ENCODE measurements at regions not wholly inside any gene's neighbourhood (a gene's known extent, or its start where the extent isn't known, plus 50 kb on each side); places are given as distances from the start of the nearest gene placed in this dataset.

DNA sequence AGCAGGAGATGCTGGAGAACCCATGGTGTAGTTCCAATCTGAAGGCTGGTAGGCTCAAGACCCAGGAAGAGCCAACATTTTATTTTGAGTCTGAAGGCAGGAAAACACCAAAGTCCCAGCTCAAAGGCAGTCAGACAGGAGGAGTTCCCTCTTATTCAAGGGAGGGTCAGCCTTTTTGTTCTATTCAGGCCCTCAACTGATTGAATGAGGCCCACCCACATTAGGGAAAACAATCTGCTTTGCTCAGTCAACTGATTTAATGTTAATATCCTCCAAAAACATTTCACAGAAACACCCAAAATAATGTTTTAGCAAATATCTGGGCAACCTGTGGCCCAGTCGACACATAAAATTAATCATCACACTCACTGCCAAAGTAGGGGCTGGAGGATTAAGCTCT, 130.8 kb downstream of the LMNTD1 start:
- Histone ChIP-seq H3K4me3 (no peak overlapping the region), H3K27me3 (ENCODE audit: insufficient read depth) (no peaks in the 10 kb centered on the region), H3K79me2 (replicated peaks; ENCODE audit: insufficient read depth) (no peaks in the 10 kb centered on the region), H2AFZ (no peak overlapping the region), H3K27ac (ENCODE audit: low read depth) (no peak overlapping the region), H4K20me1 (replicated peaks; ENCODE audit: insufficient read depth) (no peaks in the 10 kb centered on the region), H3K9me2 (ENCODE audit: insufficient read depth) (no peaks in the 10 kb centered on the region), H3K4me2 (no peak overlapping the region), H3K36me3 (ENCODE audit: insufficient read depth) (no peaks in the 10 kb centered on the region), H3F3A (replicated peaks; ENCODE audit: low read depth) (no peaks in the 10 kb centered on the region), H3K4me1 (ENCODE audit: insufficient read depth) (no peaks in the 10 kb centered on the region)
- H3K4me3 Mint-ChIP-seq: no peak overlapping the region
- ATAC-seq (no peak), DNase-seq (ENCODE audit: low spot score) (no peak)
- H3K4me1 Mint-ChIP-seq: no peaks in the 10 kb centered on the region
- no peaks in the 10 kb centered on the region for H3K9me3 Mint-ChIP-seq
- no peak overlapping the region for H3K27ac Mint-ChIP-seq
- no peaks in the 10 kb centered on the region for H3K36me3 Mint-ChIP-seq (ENCODE audit: low read depth)
- TF ChIP-seq POLR2AphosphoS5 (IDR thresholded peaks at IDR 0.05; ENCODE audit: low read depth) (no peak), ZNF331 (CRISPR knock-in tag; IDR thresholded peaks at IDR 0.05; ENCODE audit: low read depth) (no peak), EZH2phosphoT487 (IDR thresholded peaks at IDR 0.05; ENCODE audit: unreplicated experiment) (no peak), ZNF114 (CRISPR knock-in tag; IDR thresholded peaks at IDR 0.05) (no peak), STAT1 (IDR thresholded peaks at IDR 0.05; ENCODE audit: unreplicated experiment) (no peak), CREB1 (CRISPR knock-in tag; IDR thresholded peaks at IDR 0.05; ENCODE audit: low read depth) (no peak)
- TF ChIP-seq, protein P1, sequence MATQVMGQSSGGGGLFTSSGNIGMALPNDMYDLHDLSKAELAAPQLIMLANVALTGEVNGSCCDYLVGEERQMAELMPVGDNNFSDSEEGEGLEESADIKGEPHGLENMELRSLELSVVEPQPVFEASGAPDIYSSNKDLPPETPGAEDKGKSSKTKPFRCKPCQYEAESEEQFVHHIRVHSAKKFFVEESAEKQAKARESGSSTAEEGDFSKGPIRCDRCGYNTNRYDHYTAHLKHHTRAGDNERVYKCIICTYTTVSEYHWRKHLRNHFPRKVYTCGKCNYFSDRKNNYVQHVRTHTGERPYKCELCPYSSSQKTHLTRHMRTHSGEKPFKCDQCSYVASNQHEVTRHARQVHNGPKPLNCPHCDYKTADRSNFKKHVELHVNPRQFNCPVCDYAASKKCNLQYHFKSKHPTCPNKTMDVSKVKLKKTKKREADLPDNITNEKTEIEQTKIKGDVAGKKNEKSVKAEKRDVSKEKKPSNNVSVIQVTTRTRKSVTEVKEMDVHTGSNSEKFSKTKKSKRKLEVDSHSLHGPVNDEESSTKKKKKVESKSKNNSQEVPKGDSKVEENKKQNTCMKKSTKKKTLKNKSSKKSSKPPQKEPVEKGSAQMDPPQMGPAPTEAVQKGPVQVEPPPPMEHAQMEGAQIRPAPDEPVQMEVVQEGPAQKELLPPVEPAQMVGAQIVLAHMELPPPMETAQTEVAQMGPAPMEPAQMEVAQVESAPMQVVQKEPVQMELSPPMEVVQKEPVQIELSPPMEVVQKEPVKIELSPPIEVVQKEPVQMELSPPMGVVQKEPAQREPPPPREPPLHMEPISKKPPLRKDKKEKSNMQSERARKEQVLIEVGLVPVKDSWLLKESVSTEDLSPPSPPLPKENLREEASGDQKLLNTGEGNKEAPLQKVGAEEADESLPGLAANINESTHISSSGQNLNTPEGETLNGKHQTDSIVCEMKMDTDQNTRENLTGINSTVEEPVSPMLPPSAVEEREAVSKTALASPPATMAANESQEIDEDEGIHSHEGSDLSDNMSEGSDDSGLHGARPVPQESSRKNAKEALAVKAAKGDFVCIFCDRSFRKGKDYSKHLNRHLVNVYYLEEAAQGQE (IDR thresholded peaks at IDR 0.05; ENCODE audit: unreplicated experiment): no peak
- TF ChIP-seq, protein P2, sequence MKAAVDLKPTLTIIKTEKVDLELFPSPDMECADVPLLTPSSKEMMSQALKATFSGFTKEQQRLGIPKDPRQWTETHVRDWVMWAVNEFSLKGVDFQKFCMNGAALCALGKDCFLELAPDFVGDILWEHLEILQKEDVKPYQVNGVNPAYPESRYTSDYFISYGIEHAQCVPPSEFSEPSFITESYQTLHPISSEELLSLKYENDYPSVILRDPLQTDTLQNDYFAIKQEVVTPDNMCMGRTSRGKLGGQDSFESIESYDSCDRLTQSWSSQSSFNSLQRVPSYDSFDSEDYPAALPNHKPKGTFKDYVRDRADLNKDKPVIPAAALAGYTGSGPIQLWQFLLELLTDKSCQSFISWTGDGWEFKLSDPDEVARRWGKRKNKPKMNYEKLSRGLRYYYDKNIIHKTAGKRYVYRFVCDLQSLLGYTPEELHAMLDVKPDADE (IDR thresholded peaks at IDR 0.05): no peak
- TF ChIP-seq, protein P3, sequence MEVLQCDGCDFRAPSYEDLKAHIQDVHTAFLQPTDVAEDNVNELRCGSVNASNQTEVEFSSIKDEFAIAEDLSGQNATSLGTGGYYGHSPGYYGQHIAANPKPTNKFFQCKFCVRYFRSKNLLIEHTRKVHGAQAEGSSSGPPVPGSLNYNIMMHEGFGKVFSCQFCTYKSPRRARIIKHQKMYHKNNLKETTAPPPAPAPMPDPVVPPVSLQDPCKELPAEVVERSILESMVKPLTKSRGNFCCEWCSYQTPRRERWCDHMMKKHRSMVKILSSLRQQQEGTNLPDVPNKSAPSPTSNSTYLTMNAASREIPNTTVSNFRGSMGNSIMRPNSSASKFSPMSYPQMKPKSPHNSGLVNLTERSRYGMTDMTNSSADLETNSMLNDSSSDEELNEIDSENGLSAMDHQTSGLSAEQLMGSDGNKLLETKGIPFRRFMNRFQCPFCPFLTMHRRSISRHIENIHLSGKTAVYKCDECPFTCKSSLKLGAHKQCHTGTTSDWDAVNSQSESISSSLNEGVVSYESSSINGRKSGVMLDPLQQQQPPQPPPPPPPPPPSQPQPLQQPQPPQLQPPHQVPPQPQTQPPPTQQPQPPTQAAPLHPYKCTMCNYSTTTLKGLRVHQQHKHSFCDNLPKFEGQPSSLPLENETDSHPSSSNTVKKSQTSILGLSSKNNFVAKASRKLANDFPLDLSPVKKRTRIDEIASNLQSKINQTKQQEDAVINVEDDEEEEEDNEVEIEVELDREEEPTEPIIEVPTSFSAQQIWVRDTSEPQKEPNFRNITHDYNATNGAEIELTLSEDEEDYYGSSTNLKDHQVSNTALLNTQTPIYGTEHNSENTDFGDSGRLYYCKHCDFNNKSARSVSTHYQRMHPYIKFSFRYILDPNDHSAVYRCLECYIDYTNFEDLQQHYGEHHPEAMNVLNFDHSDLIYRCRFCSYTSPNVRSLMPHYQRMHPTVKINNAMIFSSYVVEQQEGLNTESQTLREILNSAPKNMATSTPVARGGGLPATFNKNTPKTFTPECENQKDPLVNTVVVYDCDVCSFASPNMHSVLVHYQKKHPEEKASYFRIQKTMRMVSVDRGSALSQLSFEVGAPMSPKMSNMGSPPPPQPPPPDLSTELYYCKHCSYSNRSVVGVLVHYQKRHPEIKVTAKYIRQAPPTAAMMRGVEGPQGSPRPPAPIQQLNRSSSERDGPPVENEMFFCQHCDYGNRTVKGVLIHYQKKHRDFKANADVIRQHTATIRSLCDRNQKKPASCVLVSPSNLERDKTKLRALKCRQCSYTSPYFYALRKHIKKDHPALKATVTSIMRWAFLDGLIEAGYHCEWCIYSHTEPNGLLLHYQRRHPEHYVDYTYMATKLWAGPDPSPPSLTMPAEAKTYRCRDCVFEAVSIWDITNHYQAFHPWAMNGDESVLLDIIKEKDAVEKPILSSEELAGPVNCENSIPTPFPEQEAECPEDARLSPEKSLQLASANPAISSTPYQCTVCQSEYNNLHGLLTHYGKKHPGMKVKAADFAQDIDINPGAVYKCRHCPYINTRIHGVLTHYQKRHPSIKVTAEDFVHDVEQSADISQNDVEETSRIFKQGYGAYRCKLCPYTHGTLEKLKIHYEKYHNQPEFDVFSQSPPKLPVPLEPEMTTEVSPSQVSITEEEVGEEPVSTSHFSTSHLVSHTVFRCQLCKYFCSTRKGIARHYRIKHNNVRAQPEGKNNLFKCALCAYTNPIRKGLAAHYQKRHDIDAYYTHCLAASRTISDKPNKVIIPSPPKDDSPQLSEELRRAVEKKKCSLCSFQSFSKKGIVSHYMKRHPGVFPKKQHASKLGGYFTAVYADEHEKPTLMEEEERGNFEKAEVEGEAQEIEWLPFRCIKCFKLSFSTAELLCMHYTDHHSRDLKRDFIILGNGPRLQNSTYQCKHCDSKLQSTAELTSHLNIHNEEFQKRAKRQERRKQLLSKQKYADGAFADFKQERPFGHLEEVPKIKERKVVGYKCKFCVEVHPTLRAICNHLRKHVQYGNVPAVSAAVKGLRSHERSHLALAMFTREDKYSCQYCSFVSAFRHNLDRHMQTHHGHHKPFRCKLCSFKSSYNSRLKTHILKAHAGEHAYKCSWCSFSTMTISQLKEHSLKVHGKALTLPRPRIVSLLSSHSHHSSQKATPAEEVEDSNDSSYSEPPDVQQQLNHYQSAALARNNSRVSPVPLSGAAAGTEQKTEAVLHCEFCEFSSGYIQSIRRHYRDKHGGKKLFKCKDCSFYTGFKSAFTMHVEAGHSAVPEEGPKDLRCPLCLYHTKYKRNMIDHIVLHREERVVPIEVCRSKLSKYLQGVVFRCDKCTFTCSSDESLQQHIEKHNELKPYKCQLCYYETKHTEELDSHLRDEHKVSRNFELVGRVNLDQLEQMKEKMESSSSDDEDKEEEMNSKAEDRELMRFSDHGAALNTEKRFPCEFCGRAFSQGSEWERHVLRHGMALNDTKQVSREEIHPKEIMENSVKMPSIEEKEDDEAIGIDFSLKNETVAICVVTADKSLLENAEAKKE (CRISPR knock-in tag; IDR thresholded peaks at IDR 0.05): no peak
- H3K27me3 Mint-ChIP-seq (ENCODE audit: insufficient read depth, low read depth, poor library complexity): no peaks in the 10 kb centered on the region

All from GM23338 (cell line).